SK-N-SH treated with all-trans-retinoic acid at 6 μM for 48 hours (cell line): ENCODE measurements at regions not wholly inside any gene's neighbourhood (a gene's known extent, or its start where the extent isn't known, plus 50 kb on each side); places are given as distances from the start of the nearest gene placed in this dataset.

Source experiments
- RARB ChIP-seq: fragments of 250-450 bp; sonication (Bioruptor Pico); IDR thresholded peaks from 2 replicates; pipeline ENCODE4 v1.8.0; 2021; ENCODE audit warnings: mild to moderate bottlenecking, moderate library complexity
- SNAI2 ChIP-seq: fragments of 250-450 bp; sonication (Bioruptor Pico); IDR thresholded peaks from 2 replicates; pipeline ENCODE4 v1.5.0; 2020; ENCODE audit warnings: mild to moderate bottlenecking, moderate library complexity
- ZNF8 ChIP-seq: fragments of 450-650 bp; formaldehyde crosslinking; IDR thresholded peaks from 2 replicates; pipeline ENCODE4 v1.5.0; 2020; ENCODE audit warnings: mild to moderate bottlenecking, moderate library complexity

DNA sequence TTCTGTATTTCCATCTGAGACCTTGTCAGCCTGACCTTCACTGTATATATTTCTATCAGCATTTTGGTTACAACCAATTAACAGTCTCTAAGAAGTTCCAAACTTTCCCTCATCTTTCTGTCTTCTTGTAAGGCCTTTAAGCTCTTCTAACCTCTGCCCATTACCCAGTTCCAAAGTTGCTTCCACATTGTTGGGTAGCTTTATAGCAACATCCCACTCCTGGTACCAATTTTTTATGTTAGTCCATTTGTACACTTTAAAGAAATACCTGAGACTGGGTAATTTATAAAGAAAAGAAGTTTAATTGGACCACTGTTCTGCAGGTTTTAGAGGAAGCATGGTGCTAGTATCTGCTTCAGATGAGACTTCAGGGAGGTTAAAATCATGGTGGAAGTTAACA is 1979.7 kb upstream of the RAG2 start:
- TF ChIP-seq SNAI2 (CRISPR knock-in tag) (no peak), ZNF8 (CRISPR knock-in tag) (no peak), RARB (no peak)
